HepG2 (cell line): ENCODE measurements at regions not wholly inside any gene's neighbourhood (a gene's known extent, or its start where the extent isn't known, plus 50 kb on each side); places are given as distances from the start of the nearest gene placed in this dataset.

ENCODE experiments used
- ATAC-seq: fragments of 200-7000 bp; cut with Tn5 transposase; 3 replicates; pipeline ENCODE4 v1.9.1; 2020; ENCODE audit warnings: mild to moderate bottlenecking, moderate library complexity
- BruUV-seq: library from RNA; stranded (reverse); fragments of 400-500 nt; replicated peaks from 2 replicates; lab custom pipeline; 2021; lab: Mats Ljungman, UMichigan
- CTCF ChIA-PET: fragments of 300-600 bp; formaldehyde crosslinking; extraction: SDS; loops from one replicate; lab custom pipeline; 2021; ENCODE audit warnings: low total read pairs, inconsistent platforms, low intra/inter-chr PET ratio; lab: Yijun Ruan, JAX
- POLR2A ChIA-PET: fragments of 350-600 bp; sonication (Branson Sonifier 250); formaldehyde crosslinking; loops from one replicate; lab custom pipeline; 2020; ENCODE audit warnings: antibody characterized with exemption, inconsistent platforms; lab: Yijun Ruan, JAX
- DNase-seq: peaks from one replicate; pipeline ENCODE4 v3.0.0-alpha.2; 2015; ENCODE audit warnings: low spot score
- FAIRE-seq: peaks from 3 replicates; lab custom pipeline; 2011; peaks lifted over from hg19 to GRCh38; lab: Jason Lieb, UNC
- H2AFZ ChIP-seq: one replicate; pipeline ENCODE4 v1.6.1; 2011; ENCODE audit warnings: low read length, inconsistent platforms
- H3K27ac ChIP-seq: fragments of 300-600 bp; 3 replicates; pipeline ENCODE4 v1.8.0; 2011; ENCODE audit warnings: mixed run types, mild to moderate bottlenecking, mixed read lengths, low read length, inconsistent platforms; ENCODE audit not compliant: insufficient read depth; ENCODE audit errors: extremely low read length
- H3K27me3 ChIP-seq, 2 experiments: fragments of 200-600 bp in 1 of 2; 2 replicates in 1 of 2; 3 replicates in 1 of 2; pipeline versions ENCODE4 v1.6.0 to v1.8.0; 2011; ENCODE audit warnings: low read length in 2 of 2, mild to moderate bottlenecking in 2 of 2, moderate library complexity in 2 of 2, inconsistent platforms in 1 of 2; ENCODE audit not compliant: insufficient read depth in 2 of 2, control insufficient read depth in 1 of 2
- H3K36me3 ChIP-seq, 2 experiments: fragments of 200-600 bp in 1 of 2; replicated peaks in 1 of 2; 2 replicates in 1 of 2; 3 replicates in 1 of 2; pipeline versions ENCODE4 v1.5.1 to v1.8.0; 2011; ENCODE audit warnings: low read length in 2 of 2, inconsistent platforms in 1 of 2; ENCODE audit not compliant: insufficient read depth in 2 of 2, control insufficient read depth in 1 of 2
- H3K4me1 ChIP-seq: 2 replicates; pipeline ENCODE4 v1.5.1; 2012; ENCODE audit warnings: low read length, inconsistent platforms; ENCODE audit not compliant: insufficient read depth
- H3K4me2 ChIP-seq: 2 replicates; pipeline ENCODE4 v1.6.0; 2011; ENCODE audit warnings: low read depth, low read length, inconsistent platforms
- H3K4me3 ChIP-seq, 3 experiments: fragments of 200-600 bp in 1 of 3; sonication (generic), shearing (Covaris generic) in 1 of 3; replicated peaks in 1 of 3; 2 replicates each; pipeline ENCODE4 v1.5.1; 2011 to 2016; ENCODE audit warnings: low read length in 3 of 3, inconsistent platforms in 2 of 3, low read depth in 2 of 3, mild to moderate bottlenecking in 2 of 3, control low read depth in 1 of 3, mixed read lengths in 1 of 3; ENCODE audit not compliant: insufficient read depth in 1 of 3
- H3K79me2 ChIP-seq: one replicate; pipeline ENCODE4 v1.6.1; 2011; ENCODE audit warnings: low read length, inconsistent platforms; ENCODE audit not compliant: insufficient read depth
- H3K9ac ChIP-seq: 2 replicates; pipeline ENCODE4 v1.6.0; 2011; ENCODE audit warnings: mild to moderate bottlenecking, low read depth, low read length, inconsistent platforms; ENCODE audit not compliant: insufficient read depth
- H3K9me3 ChIP-seq: 2 replicates; pipeline ENCODE4 v1.5.1; 2012; ENCODE audit warnings: mild to moderate bottlenecking, low read length
- H4K20me1 ChIP-seq: 2 replicates; pipeline ENCODE4 v1.6.0; 2011; ENCODE audit warnings: inconsistent platforms, mild to moderate bottlenecking, low read length, moderate library complexity; ENCODE audit not compliant: insufficient read depth
- LRRFIP1 ChIP-seq: sonication (generic); formaldehyde crosslinking; conservative IDR thresholded peaks from 2 replicates; pipeline ENCODE4 v1.4.0; 2020; ENCODE audit warnings: missing genetic modification reagents
- MAFK ChIP-seq, 2 experiments: IDR thresholded peaks in 1 of 2; conservative IDR thresholded peaks in 1 of 2; 2 replicates each; pipeline ENCODE4 v1.6.1; 2011; ENCODE audit warnings: improper control_type of control experiment in 2 of 2, low read length in 2 of 2
- TEAD3 ChIP-seq: optimal IDR thresholded peaks from 2 replicates; pipeline ENCODE3; 2016; ENCODE audit warnings: borderline replicate concordance
- ZNF280B ChIP-seq: sonication (generic); formaldehyde crosslinking; IDR thresholded peaks from 2 replicates; pipeline ENCODE4 v1.5.0; 2020; ENCODE audit warnings: missing genetic modification reagents, mild to moderate bottlenecking, borderline replicate concordance
- WGBS: methylation state at CpG from one replicate; pipeline ENCODE4 v1.1.6; 2017; ENCODE audit warnings: low lambda C conversion rate; 5-methylcytosine and 5-hydroxymethylcytosine counted together
- in situ Hi-C: cut with HindIII; loops from 2 replicates; pipeline ENCODE4 v1.10.0; 2017; ENCODE audit warnings: low pct_unique_long_range_greater_than_20kb; ENCODE audit not compliant: extremely low pct_ligation_motif_present
- intact Hi-C: fragments of 100-400 bp; cut with micrococcal nuclease; formaldehyde crosslinking; loops from one replicate; pipeline ENCODE4 v1.10.0; 2022; ENCODE audit not compliant: unreplicated experiment
- TF ChIP-seq, protein P1 (sequence below): sonication (generic); formaldehyde crosslinking; IDR thresholded peaks from 2 replicates; pipeline ENCODE4 v1.9.0; 2021; ENCODE audit warnings: missing genetic modification reagents, borderline replicate concordance

DNA sequence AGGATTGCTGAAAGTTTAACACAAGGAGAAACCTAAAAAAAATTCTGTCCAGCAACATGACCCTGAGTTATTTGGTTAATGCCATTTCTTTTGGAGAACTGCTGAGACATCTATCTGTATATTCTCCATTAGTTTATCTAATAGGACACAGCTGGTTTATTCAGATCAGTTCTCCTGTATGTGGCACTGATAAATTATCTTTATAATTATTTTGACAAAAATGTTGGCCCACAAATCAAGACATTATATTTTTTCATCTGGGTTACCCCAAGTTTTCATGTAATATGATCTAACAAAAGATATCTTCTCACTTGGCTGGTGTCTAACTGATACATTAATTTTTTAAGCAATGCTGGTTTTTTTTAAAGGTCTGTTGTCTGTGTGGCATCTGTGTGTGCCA, 231.4 kb downstream of the KLF12 start (continued):
- TF ChIP-seq, protein P1, sequence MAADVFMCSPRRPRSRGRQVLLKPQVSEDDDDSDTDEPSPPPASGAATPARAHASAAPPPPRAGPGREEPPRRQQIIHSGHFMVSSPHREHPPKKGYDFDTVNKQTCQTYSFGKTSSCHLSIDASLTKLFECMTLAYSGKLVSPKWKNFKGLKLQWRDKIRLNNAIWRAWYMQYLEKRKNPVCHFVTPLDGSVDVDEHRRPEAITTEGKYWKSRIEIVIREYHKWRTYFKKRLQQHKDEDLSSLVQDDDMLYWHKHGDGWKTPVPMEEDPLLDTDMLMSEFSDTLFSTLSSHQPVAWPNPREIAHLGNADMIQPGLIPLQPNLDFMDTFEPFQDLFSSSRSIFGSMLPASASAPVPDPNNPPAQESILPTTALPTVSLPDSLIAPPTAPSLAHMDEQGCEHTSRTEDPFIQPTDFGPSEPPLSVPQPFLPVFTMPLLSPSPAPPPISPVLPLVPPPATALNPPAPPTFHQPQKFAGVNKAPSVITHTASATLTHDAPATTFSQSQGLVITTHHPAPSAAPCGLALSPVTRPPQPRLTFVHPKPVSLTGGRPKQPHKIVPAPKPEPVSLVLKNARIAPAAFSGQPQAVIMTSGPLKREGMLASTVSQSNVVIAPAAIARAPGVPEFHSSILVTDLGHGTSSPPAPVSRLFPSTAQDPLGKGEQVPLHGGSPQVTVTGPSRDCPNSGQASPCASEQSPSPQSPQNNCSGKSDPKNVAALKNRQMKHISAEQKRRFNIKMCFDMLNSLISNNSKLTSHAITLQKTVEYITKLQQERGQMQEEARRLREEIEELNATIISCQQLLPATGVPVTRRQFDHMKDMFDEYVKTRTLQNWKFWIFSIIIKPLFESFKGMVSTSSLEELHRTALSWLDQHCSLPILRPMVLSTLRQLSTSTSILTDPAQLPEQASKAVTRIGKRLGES (CRISPR knock-in tag), result no peak
- TF ChIP-seq MAFK (conservative IDR thresholded peaks at IDR 0.05 in 1 of 2, IDR thresholded peaks at IDR 0.05 in 1 of 2; ENCODE audit: low read length in 2 of 2) (no peak), ZNF280B (no peak)

- in situ Hi-C loops (no loop called here), intact Hi-C loops (no loop called here)
- Histone ChIP-seq H3K9ac (no peak overlapping the region), H3K27ac (no peak overlapping the region), H3K4me3 (no peak overlapping the region), H3K9me3 (no peaks in the 10 kb centered on the region), H3K4me1 (no peaks in the 10 kb centered on the region), H3K36me3 (no peaks in the 10 kb centered on the region), H2AFZ (no peak overlapping the region), H3K27me3 (no peaks in the 10 kb centered on the region), H3K4me2 (no peak overlapping the region), H3K79me2 (no peaks in the 10 kb centered on the region), H4K20me1 (no peaks in the 10 kb centered on the region)
- WGBS, result 47% methylated on average over 4 of the region's 4 CpGs
- no peak for FAIRE-seq
- TF ChIP-seq LRRFIP1 (CRISPR knock-in tag) (no peak), TEAD3 (CRISPR knock-in tag) (no peak)
- ATAC-seq, result no peak
- ChIA-PET CTCF (no interaction called here), POLR2A (no interaction called here)
- DNase-seq, result no peak
- no TSS peak for BruUV-seq
These were observed 231.9 kb downstream of the KLF12 start for GRCh38 chr13:73902296-73902695.
